ENCODE measurements at regions not wholly inside any gene's neighbourhood (a gene's known extent, or its start where the extent isn't known, plus 50 kb on each side); places are given as distances from the start of the nearest gene placed in this dataset.

DNA sequence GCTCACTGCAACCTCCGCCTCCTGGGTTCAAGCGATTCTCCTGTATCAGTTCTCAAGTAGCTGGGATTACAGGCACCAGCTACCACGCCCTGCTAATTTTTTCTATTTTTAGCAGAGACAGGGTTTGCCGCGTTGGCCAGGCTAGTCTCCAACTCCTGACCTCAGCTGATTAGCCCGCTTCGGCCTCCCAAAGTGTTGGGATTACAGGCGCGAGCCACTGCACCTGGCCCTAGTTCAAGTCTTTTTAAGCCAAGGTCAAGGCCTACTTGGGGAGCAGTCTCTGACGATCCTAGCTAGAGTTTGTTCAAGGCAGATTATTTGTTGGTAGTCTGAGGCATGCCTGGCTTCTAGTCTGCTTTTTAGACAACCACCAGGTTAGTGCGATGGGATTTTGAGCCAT is 709.5 kb upstream of the COBL start:
- H2AK5ac ChIP-seq (ENCODE audit: low read length, severe bottlenecking) = no peak overlapping the region

DNA sequence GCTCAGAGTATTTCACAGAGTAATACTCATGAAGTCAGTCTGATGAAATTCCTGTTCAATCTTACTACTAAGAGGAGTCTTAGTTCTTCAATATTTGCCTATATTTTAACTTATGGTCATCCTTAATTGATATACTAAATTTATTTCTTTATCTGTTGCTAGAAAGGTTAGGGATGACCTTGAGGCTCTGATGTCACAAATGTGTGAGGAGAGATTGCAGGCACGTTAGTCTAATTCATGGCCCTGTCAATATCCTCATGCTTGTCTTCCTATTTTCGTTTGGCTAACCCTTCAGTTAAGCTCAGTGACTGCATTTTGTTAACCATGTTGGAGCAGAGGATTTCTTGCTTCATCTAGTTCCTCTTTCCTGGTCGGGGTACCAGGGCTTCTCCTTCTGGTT is 704.7 kb upstream of the COBL start:
- Histone ChIP-seq H3K27me3 (ENCODE audit: control insufficient read depth in 1 of 2, insufficient read depth in 1 of 2, low read length in 2 of 2) (no peaks in the 10 kb centered on the region), H2BK120ac (ENCODE audit: low read depth, low read length) (no peak overlapping the region), H2BK15ac (ENCODE audit: low read depth, poor library complexity, severe bottlenecking) (no peak overlapping the region), H2BK5ac (ENCODE audit: low read depth, low read length, poor library complexity, severe bottlenecking) (no peak overlapping the region), H4K8ac (ENCODE audit: low read length) (no peak overlapping the region), H3K14ac (ENCODE audit: low read length in 2 of 2) (no peak overlapping the region), H3K36me3 (ENCODE audit: control insufficient read depth in 1 of 2, insufficient read depth in 2 of 2, low read depth in 1 of 2, low read length in 2 of 2) (no peaks in the 10 kb centered on the region), H3K4me3 (ENCODE audit: insufficient read depth in 1 of 2, low read depth in 1 of 2, low read length in 2 of 2) (no peak overlapping the region), H3K9me3 (ENCODE audit: control insufficient read depth, low read length) (no peaks in the 10 kb centered on the region), H3K18ac (ENCODE audit: low read depth in 1 of 2, low read length in 2 of 2) (no peak overlapping the region), H3K4me1 (ENCODE audit: control insufficient read depth, insufficient read depth, low read depth, low read length) (no peaks in the 10 kb centered on the region), H2BK12ac (ENCODE audit: low read length in 2 of 2) (no peak overlapping the region), H4K91ac (ENCODE audit: low read length) (no peak overlapping the region), H3K4ac (ENCODE audit: low read depth in 1 of 2, low read length in 2 of 2) (no peak overlapping the region), H3K9ac (ENCODE audit: low read length) (no peak overlapping the region), H3K23ac (ENCODE audit: low read length in 2 of 2) (no peak overlapping the region), H2AFZ (ENCODE audit: low read depth, low read length) (no peak overlapping the region), H3K4me2 (ENCODE audit: low read length, poor library complexity, severe bottlenecking) (no peak overlapping the region), H3K27ac (ENCODE audit: low read length, poor library complexity, severe bottlenecking) (no peak overlapping the region), H2AK5ac (ENCODE audit: low read length, severe bottlenecking) (no peak overlapping the region), H3K79me1 (replicated peaks; ENCODE audit: low read length, poor library complexity, severe bottlenecking) (no peaks in the 10 kb centered on the region)
- WGBS = 25% methylated on average over 3 of the region's 3 CpGs
- no peak for DNase-seq

More for the DNA sequence above, 709.5 kb upstream of the COBL start:
- WGBS = 86% methylated on average over 11 of the region's 11 CpGs
- H3K14ac ChIP-seq (ENCODE audit: low read length in 2 of 2) = no peak overlapping the region
- no peak overlapping the region for H4K8ac ChIP-seq (ENCODE audit: low read length)
- no peak overlapping the region for H2BK120ac ChIP-seq (ENCODE audit: low read depth, low read length)
- no peaks in the 10 kb centered on the region for H3K4me1 ChIP-seq (ENCODE audit: control insufficient read depth, insufficient read depth, low read depth, low read length)
- H3K9ac ChIP-seq (ENCODE audit: low read length) = no peak overlapping the region
- no peak overlapping the region for H3K4me3 ChIP-seq (ENCODE audit: insufficient read depth in 1 of 2, low read depth in 1 of 2, low read length in 2 of 2)
- H4K91ac ChIP-seq (ENCODE audit: low read length) = no peak overlapping the region
- H3K18ac ChIP-seq (ENCODE audit: low read depth in 1 of 2, low read length in 2 of 2) = no peak overlapping the region
- H3K9me3 ChIP-seq (ENCODE audit: control insufficient read depth, low read length) = no peaks in the 10 kb centered on the region
- H2BK15ac ChIP-seq (ENCODE audit: low read depth, poor library complexity, severe bottlenecking) = no peak overlapping the region
- no peak overlapping the region for H3K4me2 ChIP-seq (ENCODE audit: low read length, poor library complexity, severe bottlenecking)
- no peak overlapping the region for H2BK5ac ChIP-seq (ENCODE audit: low read depth, low read length, poor library complexity, severe bottlenecking)
- H3K23ac ChIP-seq (ENCODE audit: low read length in 2 of 2) = no peak overlapping the region
- DNase-seq = no peak
- no peak overlapping the region for H3K27ac ChIP-seq (ENCODE audit: low read length, poor library complexity, severe bottlenecking)
- H3K4ac ChIP-seq (ENCODE audit: low read depth in 1 of 2, low read length in 2 of 2) = no peak overlapping the region
- H3K36me3 ChIP-seq (ENCODE audit: control insufficient read depth in 1 of 2, insufficient read depth in 2 of 2, low read depth in 1 of 2, low read length in 2 of 2) = no peaks in the 10 kb centered on the region
- no peaks in the 10 kb centered on the region for H3K27me3 ChIP-seq (ENCODE audit: control insufficient read depth in 1 of 2, insufficient read depth in 1 of 2, low read length in 2 of 2)
- H3K79me1 ChIP-seq (replicated peaks; ENCODE audit: low read length, poor library complexity, severe bottlenecking) = no peaks in the 10 kb centered on the region
- no peak overlapping the region for H2BK12ac ChIP-seq (ENCODE audit: low read length in 2 of 2)
- no peak overlapping the region for H2AFZ ChIP-seq (ENCODE audit: low read depth, low read length)

DNA sequence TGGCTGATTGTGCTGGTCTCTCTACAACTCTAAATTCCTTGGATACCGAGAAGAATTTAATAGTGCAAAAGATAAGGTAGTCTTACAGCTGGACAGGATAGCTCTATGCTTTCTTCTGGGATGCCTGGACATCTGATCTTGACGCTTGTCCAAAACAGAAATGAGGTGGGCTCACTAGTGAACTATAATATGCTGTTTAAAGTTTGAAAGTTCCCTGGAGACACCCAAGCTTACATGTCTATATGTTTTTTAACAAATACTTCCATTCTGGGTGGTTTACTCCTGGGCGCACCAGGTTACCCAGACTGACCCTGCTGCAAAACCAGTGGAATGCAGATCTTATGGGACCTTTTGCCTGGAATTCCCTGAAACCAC is 702.1 kb upstream of the COBL start:
- no peak overlapping the region for H3K4me3 ChIP-seq (ENCODE audit: insufficient read depth in 1 of 2, low read depth in 1 of 2, low read length in 2 of 2)
- no peak overlapping the region for H3K18ac ChIP-seq (ENCODE audit: low read depth in 1 of 2, low read length in 2 of 2)
- H4K91ac ChIP-seq (ENCODE audit: low read length) = no peak overlapping the region
- no peaks in the 10 kb centered on the region for H3K79me1 ChIP-seq (replicated peaks; ENCODE audit: low read length, poor library complexity, severe bottlenecking)
- no peak for DNase-seq
- no peak overlapping the region for H2BK120ac ChIP-seq (ENCODE audit: low read depth, low read length)
- no peak overlapping the region for H2BK15ac ChIP-seq (ENCODE audit: low read depth, poor library complexity, severe bottlenecking)
- H4K8ac ChIP-seq (ENCODE audit: low read length) = no peak overlapping the region
- H2AFZ ChIP-seq (ENCODE audit: low read depth, low read length) = no peak overlapping the region
- H2AK5ac ChIP-seq (ENCODE audit: low read length, severe bottlenecking) = no peak overlapping the region
- H3K27ac ChIP-seq (ENCODE audit: low read length, poor library complexity, severe bottlenecking) = no peak overlapping the region
- no peak overlapping the region for H2BK12ac ChIP-seq (ENCODE audit: low read length in 2 of 2)
- H2BK5ac ChIP-seq (ENCODE audit: low read depth, low read length, poor library complexity, severe bottlenecking) = no peak overlapping the region
- H3K23ac ChIP-seq (ENCODE audit: low read length in 2 of 2) = no peak overlapping the region
- H3K4ac ChIP-seq (ENCODE audit: low read depth in 1 of 2, low read length in 2 of 2) = no peak overlapping the region
- 89% methylated on average over 3 of the region's 3 CpGs for WGBS
- no peaks in the 10 kb centered on the region for H3K36me3 ChIP-seq (ENCODE audit: control insufficient read depth in 1 of 2, insufficient read depth in 2 of 2, low read depth in 1 of 2, low read length in 2 of 2)
- no peak overlapping the region for H3K4me2 ChIP-seq (ENCODE audit: low read length, poor library complexity, severe bottlenecking)
- no peaks in the 10 kb centered on the region for H3K27me3 ChIP-seq (ENCODE audit: control insufficient read depth in 1 of 2, insufficient read depth in 1 of 2, low read length in 2 of 2)
- no peaks in the 10 kb centered on the region for H3K9me3 ChIP-seq (ENCODE audit: control insufficient read depth, low read length)
- H3K9ac ChIP-seq (ENCODE audit: low read length) = no peak overlapping the region
- no peaks in the 10 kb centered on the region for H3K4me1 ChIP-seq (ENCODE audit: control insufficient read depth, insufficient read depth, low read depth, low read length)
- H3K14ac ChIP-seq (ENCODE audit: low read length in 2 of 2) = no peak overlapping the region

DNA sequence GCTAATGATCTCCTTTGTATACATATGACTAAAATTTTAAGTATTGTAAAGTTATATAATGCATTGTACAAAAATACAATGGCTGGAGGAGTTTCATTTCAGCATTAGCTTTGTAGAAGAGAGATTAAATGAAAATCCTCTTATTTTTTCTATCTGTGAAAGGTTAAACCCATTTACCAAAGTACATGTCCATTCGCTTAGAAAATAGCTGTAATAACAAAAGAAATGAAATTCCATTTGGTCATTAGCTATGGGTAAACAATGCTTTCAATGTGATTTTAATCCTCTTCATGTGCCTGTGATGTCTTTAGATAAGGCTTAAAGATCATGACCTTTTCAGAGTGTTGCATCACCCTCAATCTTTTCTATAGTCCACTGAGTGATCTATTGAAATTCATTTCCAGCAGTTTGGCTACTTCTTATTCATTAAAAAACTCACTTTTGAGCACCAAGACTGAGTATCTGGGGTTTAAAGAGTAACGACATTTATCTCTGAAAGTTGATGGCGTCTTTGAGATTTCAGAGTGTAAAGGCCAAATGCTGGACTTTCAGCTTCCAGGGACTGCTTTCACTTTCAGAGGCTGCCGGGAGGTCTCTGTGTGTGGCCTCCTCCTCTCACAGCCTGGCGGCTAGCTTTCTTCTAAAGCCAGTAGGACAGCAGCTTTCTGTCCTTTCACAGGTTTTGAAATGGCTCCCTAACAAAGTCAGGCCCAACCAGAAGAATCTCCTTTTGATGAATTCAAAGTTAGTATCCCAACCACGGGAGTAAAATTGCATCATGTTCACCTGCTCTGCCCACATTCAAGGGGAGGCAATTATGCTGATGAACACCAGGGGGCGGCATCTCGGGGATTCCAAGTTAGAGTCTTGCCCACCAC is 701.4 kb upstream of the COBL start:
- no peak overlapping the region for H3K4ac ChIP-seq (ENCODE audit: low read depth in 1 of 2, low read length in 2 of 2)
- no peaks in the 10 kb centered on the region for H3K9me3 ChIP-seq (ENCODE audit: control insufficient read depth, low read length)
- peak overlapping the region; percentile 42 for H3K4me2 ChIP-seq (ENCODE audit: low read length, poor library complexity, severe bottlenecking)
- no peak overlapping the region for H4K8ac ChIP-seq (ENCODE audit: low read length)
- H2AK5ac ChIP-seq (ENCODE audit: low read length, severe bottlenecking) = no peak overlapping the region
- no peak overlapping the region for H3K18ac ChIP-seq (ENCODE audit: low read depth in 1 of 2, low read length in 2 of 2)
- H3K9ac ChIP-seq (ENCODE audit: low read length) = no peak overlapping the region
- H3K27me3 ChIP-seq (ENCODE audit: control insufficient read depth in 1 of 2, insufficient read depth in 1 of 2, low read length in 2 of 2) = no peaks in the 10 kb centered on the region
- H3K36me3 ChIP-seq (ENCODE audit: control insufficient read depth in 1 of 2, insufficient read depth in 2 of 2, low read depth in 1 of 2, low read length in 2 of 2) = no peaks in the 10 kb centered on the region
- H2BK120ac ChIP-seq (ENCODE audit: low read depth, low read length) = no peak overlapping the region
- no peak overlapping the region for H4K91ac ChIP-seq (ENCODE audit: low read length)
- H3K27ac ChIP-seq (ENCODE audit: low read length, poor library complexity, severe bottlenecking) = no peak overlapping the region
- no peak overlapping the region for H3K4me3 ChIP-seq (ENCODE audit: insufficient read depth in 1 of 2, low read depth in 1 of 2, low read length in 2 of 2)
- no peak overlapping the region for H2AFZ ChIP-seq (ENCODE audit: low read depth, low read length)
- H2BK12ac ChIP-seq (ENCODE audit: low read length in 2 of 2) = no peak overlapping the region
- 48% methylated on average over 7 of the region's 8 CpGs for WGBS
- no peak overlapping the region for H2BK5ac ChIP-seq (ENCODE audit: low read depth, low read length, poor library complexity, severe bottlenecking)
- no peak overlapping the region for H3K14ac ChIP-seq (ENCODE audit: low read length in 2 of 2)
- H3K79me1 ChIP-seq (replicated peaks; ENCODE audit: low read length, poor library complexity, severe bottlenecking) = no peaks in the 10 kb centered on the region
- no peak overlapping the region for H3K23ac ChIP-seq (ENCODE audit: low read length in 2 of 2)
- DNase-seq = peak; percentile 7
- H2BK15ac ChIP-seq (ENCODE audit: low read depth, poor library complexity, severe bottlenecking) = no peak overlapping the region
- no peaks in the 10 kb centered on the region for H3K4me1 ChIP-seq (ENCODE audit: control insufficient read depth, insufficient read depth, low read depth, low read length)

All from mesenchymal stem cell (in vitro differentiated cells and primary cell).